Stimulated activated CD4-positive, alpha-beta T cell treated with anti-CD3 and anti-CD28 coated beads, TNF-alpha, amount 100 ng/mL, for 1 hour (primary cell): ENCODE measurements at regions not wholly inside any gene's neighbourhood (a gene's known extent, or its start where the extent isn't known, plus 50 kb on each side); places are given as distances from the start of the nearest gene placed in this dataset.
"Not testable (repeated sequence)": the region's sequence is repeated elsewhere in the genome, so short reads cannot be mapped to it uniquely, and the experiment has no call there.

Source experiments
- DNase-seq, 3 donors: peaks; one replicate each; pipeline ENCODE4 v3.0.0-alpha.2; 2020; ENCODE audit warnings: low read depth in 3 of 3, low spot score in 1 of 3

GRCh38 chrX:22758807-22759481 is 240.8 kb upstream of the DDX53 start:
- no peak for DNase-seq

- DNase-seq, result no peak
Observed at GRCh38 chrX:22760513-22761057, 239.2 kb upstream of the DDX53 start.

- DNase-seq, result no peak
Observed at GRCh38 chrX:22788221-22788620, 211.5 kb upstream of the DDX53 start.

GRCh38 chrX:22795671-22796070 is 204.1 kb upstream of the DDX53 start:
- DNase-seq, result no peak

GRCh38 chrX:22800360-22800759 is 199.4 kb upstream of the DDX53 start:
- no peak for DNase-seq

- DNase-seq, result no peak
Observed at GRCh38 chrX:22800806-22801205, 199.0 kb upstream of the DDX53 start.

- no peak for DNase-seq
Observed at GRCh38 chrX:22803353-22803752, 196.4 kb upstream of the DDX53 start.

- no peak for DNase-seq
Observed at GRCh38 chrX:22810876-22811275, 188.9 kb upstream of the DDX53 start.

GRCh38 chrX:22818061-22818460 is 181.7 kb upstream of the DDX53 start:
- DNase-seq, result no peak

GRCh38 chrX:22855693-22856092 is 144.1 kb upstream of the DDX53 start:
- DNase-seq, result no peak

- no peak for DNase-seq
Observed at GRCh38 chrX:22859642-22860041, 140.1 kb upstream of the DDX53 start.

- not testable (repeated sequence) for DNase-seq
Observed at GRCh38 chrX:22866801-22867200, 133.0 kb upstream of the DDX53 start.

GRCh38 chrX:22882543-22882942 is 117.2 kb upstream of the DDX53 start:
- no peak for DNase-seq

GRCh38 chrX:22889819-22890218 is 109.9 kb upstream of the DDX53 start:
- DNase-seq, result no peak

GRCh38 chrX:22912616-22913015 is 87.1 kb upstream of the DDX53 start:
- no peak for DNase-seq

- no peak for DNase-seq
Observed at GRCh38 chrX:22922961-22923360, 76.8 kb upstream of the DDX53 start.

- no peak for DNase-seq
Observed at GRCh38 chrX:22934640-22935039, 65.1 kb upstream of the DDX53 start.

GRCh38 chrX:22944945-22945344 is 54.8 kb upstream of the DDX53 start:
- DNase-seq, result no peak
